Mesothelial cell of epicardium (in vitro differentiated cells): ENCODE measurements at regions not wholly inside any gene's neighbourhood (a gene's known extent, or its start where the extent isn't known, plus 50 kb on each side); places are given as distances from the start of the nearest gene placed in this dataset.

Experiments
- DNase-seq, 2 experiments: peaks; one replicate each; pipeline ENCODE4 v3.0.0; 2021; ENCODE audit warnings: low spot score in 2 of 2; ENCODE audit not compliant: unreplicated experiment in 2 of 2
- H3K27ac Mint-ChIP-seq: 2 replicates; pipeline ENCODE4 v1.8.0; 2021; ENCODE audit warnings: mixed read lengths
- H3K27me3 Mint-ChIP-seq: 2 replicates; pipeline ENCODE4 v1.8.0; 2021; ENCODE audit warnings: low read depth, mixed read lengths
- H3K36me3 Mint-ChIP-seq: 2 replicates; pipeline ENCODE4 v1.8.0; 2021; ENCODE audit warnings: mixed read lengths
- H3K4me1 Mint-ChIP-seq: 2 replicates; pipeline ENCODE4 v1.8.0; 2021; ENCODE audit warnings: mixed read lengths
- H3K4me3 Mint-ChIP-seq: 2 replicates; pipeline ENCODE4 v1.8.0; 2021; ENCODE audit warnings: mild to moderate bottlenecking, moderate library complexity, mixed read lengths
- H3K9me3 Mint-ChIP-seq: 2 replicates; pipeline ENCODE4 v1.8.0; 2021; ENCODE audit warnings: mixed read lengths
- TF ChIP-seq, protein P1 (sequence below): fragments of 200-600 bp; sonication (generic); IDR thresholded peaks from one replicate; pipeline ENCODE4 v1.5.0; 2021; ENCODE audit warnings: antibody characterized with exemption; ENCODE audit not compliant: unreplicated experiment

DNA sequence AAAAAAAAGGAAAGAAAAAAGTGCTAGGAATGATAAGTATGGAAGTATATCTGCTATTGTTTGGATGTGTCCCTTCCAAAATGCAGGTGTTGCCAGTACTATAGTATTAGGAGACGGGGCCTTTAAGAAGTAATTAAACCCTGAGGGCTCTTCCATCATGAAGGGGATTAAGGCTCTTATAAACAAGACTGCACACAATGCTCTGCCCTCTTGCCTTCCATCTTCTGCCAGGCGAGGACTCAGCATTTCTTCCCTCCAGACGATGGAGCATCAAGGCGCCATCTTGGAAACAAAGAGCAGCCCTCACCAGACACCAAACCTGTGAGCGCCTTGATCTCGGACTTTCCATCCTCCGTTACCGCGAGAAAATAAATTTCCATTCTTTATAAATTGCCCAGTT lies 120.1 kb upstream of the GPM6A start:
- no peak for DNase-seq
- H3K27me3 Mint-ChIP-seq = no peaks in the 10 kb centered on the region
- no peak overlapping the region for H3K27ac Mint-ChIP-seq
- no peaks in the 10 kb centered on the region for H3K9me3 Mint-ChIP-seq
- TF ChIP-seq, protein P1, sequence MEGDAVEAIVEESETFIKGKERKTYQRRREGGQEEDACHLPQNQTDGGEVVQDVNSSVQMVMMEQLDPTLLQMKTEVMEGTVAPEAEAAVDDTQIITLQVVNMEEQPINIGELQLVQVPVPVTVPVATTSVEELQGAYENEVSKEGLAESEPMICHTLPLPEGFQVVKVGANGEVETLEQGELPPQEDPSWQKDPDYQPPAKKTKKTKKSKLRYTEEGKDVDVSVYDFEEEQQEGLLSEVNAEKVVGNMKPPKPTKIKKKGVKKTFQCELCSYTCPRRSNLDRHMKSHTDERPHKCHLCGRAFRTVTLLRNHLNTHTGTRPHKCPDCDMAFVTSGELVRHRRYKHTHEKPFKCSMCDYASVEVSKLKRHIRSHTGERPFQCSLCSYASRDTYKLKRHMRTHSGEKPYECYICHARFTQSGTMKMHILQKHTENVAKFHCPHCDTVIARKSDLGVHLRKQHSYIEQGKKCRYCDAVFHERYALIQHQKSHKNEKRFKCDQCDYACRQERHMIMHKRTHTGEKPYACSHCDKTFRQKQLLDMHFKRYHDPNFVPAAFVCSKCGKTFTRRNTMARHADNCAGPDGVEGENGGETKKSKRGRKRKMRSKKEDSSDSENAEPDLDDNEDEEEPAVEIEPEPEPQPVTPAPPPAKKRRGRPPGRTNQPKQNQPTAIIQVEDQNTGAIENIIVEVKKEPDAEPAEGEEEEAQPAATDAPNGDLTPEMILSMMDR = no peak
- H3K4me1 Mint-ChIP-seq = peaks cover 14% of the 10 kb centered on the region
- H3K4me3 Mint-ChIP-seq = no peak overlapping the region
- no peaks in the 10 kb centered on the region for H3K36me3 Mint-ChIP-seq

- no peak overlapping the region for H3K27ac Mint-ChIP-seq
- TF ChIP-seq, protein P1 = no peak
- no peaks in the 10 kb centered on the region for H3K27me3 Mint-ChIP-seq
- H3K9me3 Mint-ChIP-seq = no peaks in the 10 kb centered on the region
- H3K4me1 Mint-ChIP-seq = peaks cover 11% of the 10 kb centered on the region
- no peak overlapping the region for H3K4me3 Mint-ChIP-seq
- H3K36me3 Mint-ChIP-seq = no peaks in the 10 kb centered on the region
- DNase-seq = no peak
These were observed 122.4 kb upstream of the GPM6A start for GRCh38 chr4:175934506-175934905.

DNA sequence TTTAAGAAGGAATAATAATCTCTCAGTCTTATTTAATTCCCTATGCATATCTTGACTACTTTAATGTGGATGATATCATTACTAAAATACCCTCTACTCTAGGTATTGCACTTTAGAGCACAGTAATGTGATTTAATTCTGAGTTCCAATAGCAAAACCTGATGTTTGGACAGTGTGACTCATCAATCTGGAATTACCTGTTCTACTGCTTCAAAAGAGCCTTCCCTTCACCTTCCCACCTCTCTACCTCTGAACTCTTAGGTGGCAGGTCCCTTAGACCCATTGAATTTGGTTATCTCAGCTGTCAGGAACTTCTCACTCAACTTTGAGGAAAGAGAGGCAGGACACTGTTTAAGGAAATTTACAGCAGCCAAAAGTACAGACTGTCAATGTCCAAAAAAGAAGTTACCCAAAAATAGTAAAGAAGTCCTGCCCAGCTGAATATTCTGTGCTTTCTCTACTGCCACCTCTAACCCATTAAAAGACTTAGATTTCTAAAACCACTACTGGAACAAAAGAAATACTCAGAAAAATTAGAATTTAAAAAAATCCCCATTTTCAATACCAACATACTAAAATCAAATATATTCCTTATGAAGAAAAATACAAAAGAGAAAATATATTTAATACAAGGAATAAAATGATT lies 123.1 kb upstream of the GPM6A start:
- H3K27me3 Mint-ChIP-seq = no peaks in the 10 kb centered on the region
- H3K27ac Mint-ChIP-seq = no peak overlapping the region
- H3K4me3 Mint-ChIP-seq = no peak overlapping the region
- TF ChIP-seq, protein P1 = no peak
- peaks cover 9% of the 10 kb centered on the region for H3K4me1 Mint-ChIP-seq
- no peaks in the 10 kb centered on the region for H3K9me3 Mint-ChIP-seq
- DNase-seq = no peak
- H3K36me3 Mint-ChIP-seq = no peaks in the 10 kb centered on the region

DNA sequence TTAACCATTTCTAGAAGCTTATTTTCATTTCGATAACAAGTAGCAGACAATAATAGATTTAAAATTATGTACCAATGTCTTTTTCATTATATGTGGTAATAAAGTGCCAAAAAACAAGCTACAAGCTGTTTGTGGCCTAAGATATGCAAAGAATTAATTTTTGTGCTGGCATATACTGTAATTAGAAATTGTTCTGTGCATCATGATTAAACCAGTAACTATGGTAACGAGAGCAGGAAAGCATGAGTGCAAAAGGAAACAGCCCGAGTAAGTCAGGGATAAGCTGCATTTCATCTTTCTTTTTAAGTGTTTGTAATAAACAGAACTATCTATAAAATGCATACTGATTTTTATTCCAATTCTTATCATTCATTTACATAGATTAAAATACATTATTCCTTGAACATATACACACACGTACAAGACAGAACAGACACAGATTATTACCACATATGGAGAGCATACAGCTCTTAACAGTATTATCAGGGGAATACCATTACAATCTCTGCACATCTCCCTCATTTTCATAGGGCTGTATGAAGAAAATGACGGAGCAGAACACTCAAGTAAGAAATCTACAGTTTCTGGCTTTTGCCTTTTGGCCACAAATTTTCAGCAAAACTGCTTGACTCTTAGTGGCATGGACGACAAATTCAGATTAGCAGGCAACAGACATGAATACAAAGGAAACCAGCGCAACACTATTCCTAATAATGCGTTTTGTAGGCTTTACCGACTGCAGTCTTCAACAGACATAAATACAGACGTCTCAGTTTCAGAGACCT lies 121.3 kb upstream of the WDR17 start:
- H3K9me3 Mint-ChIP-seq = peaks cover 7% of the 10 kb centered on the region
- no peak overlapping the region for H3K27ac Mint-ChIP-seq
- H3K4me3 Mint-ChIP-seq = no peak overlapping the region
- H3K27me3 Mint-ChIP-seq = no peaks in the 10 kb centered on the region
- H3K36me3 Mint-ChIP-seq = no peaks in the 10 kb centered on the region
- no peak for DNase-seq
- TF ChIP-seq, protein P1 = no peak
- H3K4me1 Mint-ChIP-seq = no peaks in the 10 kb centered on the region

DNA sequence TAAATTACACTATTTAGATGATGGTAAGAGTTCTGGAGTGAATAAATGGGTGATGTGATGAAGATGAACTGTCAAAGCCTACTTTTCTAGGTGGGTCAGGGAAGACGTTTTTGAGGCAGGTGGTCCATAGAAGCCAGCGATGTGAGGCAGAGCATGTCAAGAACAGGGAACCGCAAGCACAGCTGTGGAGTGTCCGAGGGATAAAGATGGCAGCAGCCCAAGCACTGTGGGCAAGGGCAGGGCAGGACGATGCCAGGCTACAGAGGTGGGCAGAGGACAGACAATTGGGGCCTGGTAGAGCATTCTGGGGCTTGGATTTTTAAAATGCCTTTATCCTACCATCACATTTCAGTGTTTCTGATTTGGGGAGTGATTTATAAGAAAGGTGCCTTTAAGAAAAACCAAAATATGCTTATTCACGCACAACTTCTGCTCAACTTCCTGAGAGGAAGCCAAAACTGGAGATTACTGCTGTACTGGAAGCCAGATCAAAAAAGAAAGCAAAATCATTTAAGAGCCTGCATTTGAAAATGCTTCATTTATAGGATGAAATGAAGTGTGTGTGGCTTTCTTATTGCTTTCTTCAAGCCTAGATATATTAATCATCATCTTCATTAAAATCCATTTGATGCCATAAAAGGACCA lies 119.0 kb upstream of the WDR17 start:
- no peaks in the 10 kb centered on the region for H3K4me1 Mint-ChIP-seq
- no peak overlapping the region for H3K4me3 Mint-ChIP-seq
- H3K36me3 Mint-ChIP-seq = no peaks in the 10 kb centered on the region
- no peaks in the 10 kb centered on the region for H3K27me3 Mint-ChIP-seq
- TF ChIP-seq, protein P1 = no peak
- no peak for DNase-seq
- peaks cover 7% of the 10 kb centered on the region for H3K9me3 Mint-ChIP-seq
- H3K27ac Mint-ChIP-seq = no peak overlapping the region
